ENCODE measurements at regions not wholly inside any gene's neighbourhood (a gene's known extent, or its start where the extent isn't known, plus 50 kb on each side); places are given as distances from the start of the nearest gene placed in this dataset.
"Not testable (repeated sequence)": the region's sequence is repeated elsewhere in the genome, so short reads cannot be mapped to it uniquely, and the experiment has no call there.

DNA sequence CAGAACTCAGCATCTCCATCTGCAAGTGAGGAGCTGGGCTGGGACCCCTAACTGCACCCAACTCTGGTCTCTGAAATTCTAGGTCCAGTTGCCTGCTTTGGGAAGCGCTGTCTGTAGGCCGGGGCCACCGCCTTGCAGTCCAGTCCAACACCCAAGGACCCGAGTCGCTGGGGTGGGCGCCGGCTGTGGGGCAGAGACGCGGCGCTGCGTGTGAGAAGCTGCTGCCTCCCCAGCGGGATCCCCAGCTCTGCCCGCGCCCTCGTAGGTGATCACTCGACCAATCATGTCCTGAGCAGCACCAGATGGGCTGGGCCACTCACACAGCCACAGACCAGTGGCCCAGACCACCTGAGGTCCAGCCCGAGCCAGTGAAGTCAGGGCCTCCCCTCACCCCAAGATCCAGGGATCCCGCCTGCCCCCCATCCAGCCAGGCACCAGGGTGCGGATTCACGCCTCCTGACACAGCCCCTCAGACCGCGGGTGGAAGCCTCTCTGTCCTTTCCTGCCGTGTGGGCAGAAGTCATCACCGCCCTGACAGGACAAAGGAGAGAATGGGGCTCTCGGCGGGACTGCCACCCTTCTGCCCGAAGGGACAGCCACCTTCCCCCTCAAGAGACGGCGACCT is 67.4 kb upstream of the ADGRA1 start:
- no peak for DNase-seq

DNA sequence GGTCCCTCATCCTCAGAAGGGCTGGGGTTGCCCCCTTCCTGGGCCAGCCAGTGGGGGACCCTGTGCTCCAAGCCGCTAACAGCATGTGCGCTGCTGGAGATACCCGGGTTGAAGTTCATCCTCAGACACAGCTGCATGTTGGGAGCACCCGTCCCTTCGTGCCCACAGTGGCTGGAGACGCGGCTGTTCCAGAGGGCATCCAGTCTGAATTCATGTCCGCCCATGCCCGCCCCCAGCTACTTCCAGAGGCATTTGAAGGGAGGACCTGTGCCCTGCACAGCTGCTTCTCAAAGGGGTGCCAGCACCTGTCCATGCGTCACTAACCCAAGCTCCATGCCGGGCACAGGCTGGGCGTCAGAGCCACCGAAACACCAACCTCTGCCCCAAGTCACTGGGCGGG is 68.1 kb upstream of the ADGRA1 start:
- DNase-seq: no peak

DNA sequence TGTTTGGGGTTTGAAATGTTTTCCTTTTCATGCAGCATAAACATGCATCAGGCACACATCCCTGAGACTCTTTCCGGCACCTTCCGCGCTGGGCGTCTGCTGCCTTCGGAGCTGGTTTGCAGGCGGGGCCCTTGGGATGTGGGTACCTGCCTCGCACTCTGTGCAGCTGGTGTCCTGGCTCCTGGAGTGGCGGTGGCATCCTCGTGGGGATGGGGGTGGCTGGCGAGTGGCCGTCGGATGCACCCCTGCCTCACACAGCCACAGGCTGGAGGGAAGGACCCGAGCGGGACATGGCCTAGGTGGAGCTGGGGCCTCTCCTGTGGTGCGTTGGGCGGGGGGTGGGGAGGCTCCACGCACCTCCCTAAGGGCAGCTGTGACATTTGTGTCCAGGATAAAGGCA is 68.5 kb upstream of the ADGRA1 start:
- no peak for DNase-seq

- DNase-seq: no peak
Measured at GRCh38 chr10:133018491-133018890, 69.2 kb upstream of the ADGRA1 start.

DNA sequence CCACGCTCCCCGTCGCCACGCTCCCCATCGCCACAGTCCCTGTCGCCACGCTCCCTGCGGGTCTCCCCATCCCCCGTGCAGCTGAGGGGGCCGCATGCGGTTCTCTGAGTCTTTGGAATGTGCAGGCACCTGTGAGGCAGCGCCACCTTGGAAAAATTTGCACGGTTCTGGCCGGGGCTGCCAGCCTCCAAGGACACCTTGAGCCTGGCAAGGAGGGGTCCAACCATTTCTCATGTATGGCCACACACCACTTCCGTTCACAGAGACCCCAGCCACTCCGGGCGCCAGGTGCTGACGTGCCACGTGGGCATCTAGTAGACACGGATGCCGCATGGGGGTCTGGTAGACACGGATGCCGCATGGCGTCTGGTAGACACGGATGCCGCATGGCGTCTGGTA is 70.5 kb upstream of the ADGRA1 start:
- DNase-seq: no peak

- no peak for DNase-seq
Measured at GRCh38 chr10:133016493-133017202, 71.1 kb upstream of the ADGRA1 start.

DNA sequence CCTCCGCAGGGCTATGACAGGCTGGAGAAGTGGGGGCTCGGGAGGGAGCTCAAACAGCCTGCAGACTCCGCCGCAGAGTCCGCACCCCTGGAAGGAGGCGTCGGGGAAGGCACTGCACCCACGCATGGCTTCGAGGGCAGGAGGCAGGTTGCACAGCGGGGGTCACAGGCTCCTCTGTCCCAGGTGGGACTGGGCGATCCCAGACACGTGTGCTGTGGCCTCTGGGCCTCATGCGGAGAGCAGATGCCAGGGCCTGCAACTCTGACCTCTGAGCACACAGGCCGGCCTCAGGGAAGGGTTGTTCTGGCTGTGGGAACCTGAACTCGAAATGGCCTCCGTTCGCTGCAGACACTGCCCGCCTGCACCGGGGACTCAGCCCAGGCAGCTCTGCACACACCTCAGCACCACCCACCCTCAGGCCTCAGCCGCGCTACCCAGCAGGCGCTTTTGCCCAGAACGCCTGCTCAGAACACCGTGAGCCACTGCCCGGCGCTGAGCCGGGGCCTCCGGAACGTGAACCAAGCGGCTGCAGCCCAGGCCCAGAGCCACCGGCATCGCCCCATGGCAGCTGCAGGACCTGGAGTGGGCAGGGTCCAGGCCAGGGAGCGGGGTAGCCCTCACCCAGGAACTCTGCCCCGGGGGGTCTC is 71.8 kb upstream of the ADGRA1 start:
- DNase-seq: no peak

DNA sequence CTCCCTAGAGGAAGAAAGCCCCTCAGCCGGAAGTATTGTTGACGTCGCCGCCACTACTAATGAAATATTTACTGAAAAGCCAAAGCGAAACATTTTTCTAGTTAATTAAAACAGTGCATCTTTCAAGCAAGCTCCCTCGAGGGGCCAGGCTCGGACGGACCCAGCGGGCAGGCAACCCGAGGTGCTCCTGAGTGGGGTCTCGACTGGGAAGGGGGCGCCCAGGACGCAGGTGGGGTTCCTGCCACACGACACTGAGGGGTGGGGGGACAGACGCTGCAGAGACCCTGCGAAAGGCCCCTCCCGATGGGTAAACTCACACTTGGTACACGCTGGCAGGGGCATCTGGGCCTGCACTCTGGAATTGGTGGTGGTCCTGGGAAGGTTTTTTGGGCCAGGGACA is 72.4 kb upstream of the ADGRA1 start:
- DNase-seq: no peak

DNA sequence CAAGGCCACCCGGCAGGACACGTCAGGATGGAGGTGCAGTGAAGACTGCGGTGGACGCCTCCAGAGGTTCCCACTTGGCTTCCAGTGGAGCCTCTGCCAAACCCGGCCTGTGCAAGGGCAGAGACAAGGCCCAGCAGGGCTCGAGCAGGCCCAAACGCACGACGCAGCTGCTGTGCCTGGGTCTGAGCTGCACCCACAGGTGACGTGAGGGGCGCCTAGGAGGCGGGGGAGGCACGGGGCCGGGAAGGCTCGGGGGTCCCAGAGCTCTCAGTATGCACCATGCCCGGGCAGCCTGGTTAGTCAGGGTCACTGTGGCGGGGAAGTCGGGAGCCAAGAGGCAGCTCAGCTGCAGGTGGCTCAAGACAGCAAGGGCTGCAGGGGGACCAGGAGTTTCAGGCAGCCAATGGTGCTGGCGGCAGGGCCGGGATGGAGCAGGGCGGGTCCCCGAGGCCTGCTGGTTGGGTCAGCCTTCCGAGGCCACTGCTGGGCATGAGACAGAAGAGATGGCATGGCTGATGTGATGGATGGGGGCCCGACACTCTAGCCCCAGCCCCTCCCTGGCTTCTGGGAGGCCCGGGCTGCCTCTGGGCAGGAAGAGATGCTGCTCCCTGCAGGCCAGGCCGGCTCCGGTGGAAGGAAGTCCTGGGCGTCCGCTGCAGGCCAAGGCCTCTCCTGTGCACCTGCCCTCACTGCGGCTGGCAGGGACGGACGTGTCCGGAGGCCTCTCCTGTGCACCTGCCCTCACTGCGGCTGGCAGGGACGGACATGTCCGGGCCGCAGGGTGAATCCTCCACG is 72.2 kb upstream of the CFAP46 start:
- no peak for DNase-seq

DNA sequence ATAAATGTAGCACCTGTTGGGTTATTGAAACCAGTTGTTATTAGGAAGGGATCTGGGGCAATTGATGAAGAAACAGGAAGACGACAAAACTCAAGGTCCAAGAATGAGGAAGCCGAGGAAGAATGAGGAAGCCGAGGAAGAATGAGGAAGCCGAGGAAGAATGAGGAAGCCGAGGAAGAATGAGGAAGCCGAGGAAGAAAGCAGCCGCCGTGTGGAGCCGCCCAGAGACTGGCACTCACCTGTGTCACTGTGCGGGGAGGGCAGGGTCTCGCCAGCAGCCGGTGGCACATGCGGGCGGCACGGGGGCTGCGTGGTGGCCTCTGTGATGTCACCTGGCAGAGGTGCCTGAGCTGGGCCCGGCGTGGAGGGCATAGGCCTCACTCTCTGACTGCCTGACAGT is 71.1 kb upstream of the CFAP46 start:
- no peak for DNase-seq

- no peak for DNase-seq
Measured at GRCh38 chr10:133012573-133013359, 70.4 kb upstream of the CFAP46 start.

DNA sequence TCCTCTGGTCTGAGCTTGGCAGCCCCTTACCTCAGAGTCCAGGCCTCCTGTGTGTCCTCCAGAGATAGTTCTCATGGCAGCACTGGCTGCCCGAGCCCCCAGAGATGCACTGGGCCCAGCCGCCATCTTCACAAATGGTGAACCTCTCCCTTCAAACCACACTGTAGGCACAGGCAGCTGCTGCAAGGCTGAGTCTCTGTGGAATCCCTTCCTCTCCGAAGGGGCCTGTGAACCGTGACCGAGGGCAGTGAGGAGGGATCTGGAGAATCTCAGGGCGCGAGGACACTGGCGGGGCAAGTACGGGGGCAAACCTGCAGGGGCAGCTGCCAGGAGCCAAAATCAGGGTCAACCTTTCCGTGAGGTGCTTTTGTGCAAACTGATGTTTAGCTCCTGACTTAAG is 69.5 kb upstream of the CFAP46 start:
- DNase-seq: no peak

- DNase-seq: not testable (repeated sequence)
Measured at GRCh38 chr10:133011393-133011792, 69.0 kb upstream of the CFAP46 start.

- DNase-seq: not testable (repeated sequence)
Measured at GRCh38 chr10:133010843-133011179, 68.4 kb upstream of the CFAP46 start.

- DNase-seq: no peak
Measured at GRCh38 chr10:133010095-133010842, 67.9 kb upstream of the CFAP46 start.

GRCh38 chr10:133009218-133009950 is 67.0 kb upstream of the CFAP46 start:
- no peak for DNase-seq

DNA sequence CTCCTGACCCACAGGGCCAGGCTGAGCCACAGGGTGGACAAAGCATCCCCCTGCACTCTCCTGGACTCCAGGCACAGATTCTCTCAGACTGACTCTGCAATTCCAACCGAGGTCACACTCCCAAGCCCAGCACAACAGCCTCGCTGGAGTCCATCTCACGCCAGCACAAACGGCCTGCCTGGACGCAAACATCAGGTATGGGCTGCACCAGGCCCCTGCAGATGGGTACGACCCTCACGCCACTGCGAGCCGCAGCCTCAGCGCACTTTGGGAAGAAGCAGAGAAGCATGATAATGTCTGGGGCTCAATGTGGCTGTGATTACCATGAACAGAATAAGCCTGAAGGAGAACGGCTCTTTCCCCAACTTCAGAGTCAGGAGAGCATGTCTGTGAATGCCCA is 66.4 kb upstream of the CFAP46 start:
- no peak for DNase-seq

GRCh38 chr10:133008196-133008595 is 65.8 kb upstream of the CFAP46 start:
- no peak for DNase-seq

GRCh38 chr10:133007360-133007858 is 65.0 kb upstream of the CFAP46 start:
- DNase-seq: no peak

DNA sequence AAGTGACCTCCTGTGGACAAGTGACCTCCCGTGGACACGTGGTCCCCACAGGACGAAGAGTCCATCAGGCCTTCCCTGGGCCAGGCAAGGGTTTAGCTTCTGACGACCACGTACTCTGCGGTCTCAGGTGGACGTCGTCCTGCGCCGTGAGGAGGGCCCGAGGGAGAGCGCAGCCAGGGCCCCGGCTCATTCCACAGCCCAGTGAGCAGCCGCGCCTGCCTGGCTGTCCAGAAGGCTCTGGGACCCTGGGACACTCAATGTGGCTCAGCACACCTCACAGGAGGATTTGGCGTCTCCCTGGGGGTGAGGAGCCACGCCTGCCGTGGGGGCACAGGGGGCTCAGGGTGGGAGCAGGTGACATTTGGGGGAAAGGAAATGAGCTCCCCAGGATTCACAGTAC is 64.4 kb upstream of the CFAP46 start:
- DNase-seq: no peak

- no peak for DNase-seq
Measured at GRCh38 chr10:133006202-133006601, 63.8 kb upstream of the CFAP46 start.
